ENCODE measurements at regions not wholly inside any gene's neighbourhood (a gene's known extent, or its start where the extent isn't known, plus 50 kb on each side); places are given as distances from the start of the nearest gene placed in this dataset.

- TF ChIP-seq CREB1 (IDR thresholded peaks at IDR 0.05; ENCODE audit: low read depth) (no peak), FOXM1 (IDR thresholded peaks at IDR 0.05; ENCODE audit: borderline replicate concordance, low read depth) (no peak), ZBTB7A (IDR thresholded peaks at IDR 0.05; ENCODE audit: low read depth) (no peak), EP300 (IDR thresholded peaks at IDR 0.05; ENCODE audit: borderline replicate concordance) (no peak), TEAD4 (IDR thresholded peaks at IDR 0.05) (no peak), YY1 (IDR thresholded peaks at IDR 0.05; ENCODE audit: low read depth) (no peak), TCF12 (IDR thresholded peaks at IDR 0.05; ENCODE audit: low read depth) (no peak), EGR1 (IDR thresholded peaks at IDR 0.05) (no peak), RAD21 (IDR thresholded peaks at IDR 0.05; ENCODE audit: low read depth) (no peak), REST (IDR thresholded peaks at IDR 0.05; ENCODE audit: low read depth) (no peak), NFIC (IDR thresholded peaks at IDR 0.05) (no peak), USF1 (IDR thresholded peaks at IDR 0.05) (no peak)
These were observed 377.3 kb upstream of the ZMIZ1 start for GRCh38 chr10:78691301-78692030.

- TF ChIP-seq RAD21 (IDR thresholded peaks at IDR 0.05; ENCODE audit: low read depth) (no peak), ZBTB7A (IDR thresholded peaks at IDR 0.05; ENCODE audit: low read depth) (no peak), TEAD4 (IDR thresholded peaks at IDR 0.05) (no peak)
These were observed 376.7 kb upstream of the ZMIZ1 start for GRCh38 chr10:78692071-78692470.

GRCh38 chr10:78695846-78696245 lies 372.9 kb upstream of the ZMIZ1 start:
- TF ChIP-seq TEAD4 (IDR thresholded peaks at IDR 0.05): no peak
- no peak for TF ChIP-seq ZBTB7A (IDR thresholded peaks at IDR 0.05; ENCODE audit: low read depth)

GRCh38 chr10:78696791-78697395 lies 371.9 kb upstream of the ZMIZ1 start:
- TF ChIP-seq USF1 (IDR thresholded peaks at IDR 0.05): no peak
- TF ChIP-seq CEBPB (IDR thresholded peaks at IDR 0.05): no peak

GRCh38 chr10:78699971-78700370 lies 368.8 kb upstream of the ZMIZ1 start:
- TF ChIP-seq CEBPB (IDR thresholded peaks at IDR 0.05) (no peak), EGR1 (IDR thresholded peaks at IDR 0.05) (no peak), REST (IDR thresholded peaks at IDR 0.05; ENCODE audit: low read depth) (no peak), TEAD4 (IDR thresholded peaks at IDR 0.05) (no peak), RAD21 (IDR thresholded peaks at IDR 0.05; ENCODE audit: low read depth) (no peak), USF1 (IDR thresholded peaks at IDR 0.05) (no peak), FOXM1 (IDR thresholded peaks at IDR 0.05; ENCODE audit: borderline replicate concordance, low read depth) (no peak), MAX (IDR thresholded peaks at IDR 0.05) (no peak), TCF12 (IDR thresholded peaks at IDR 0.05; ENCODE audit: low read depth) (no peak), NFIC (IDR thresholded peaks at IDR 0.05) (no peak), TAF1 (IDR thresholded peaks at IDR 0.05; ENCODE audit: low read depth) (no peak), ZBTB7A (IDR thresholded peaks at IDR 0.05; ENCODE audit: low read depth) (no peak), YY1 (IDR thresholded peaks at IDR 0.05; ENCODE audit: low read depth) (no peak), EP300 (IDR thresholded peaks at IDR 0.05; ENCODE audit: borderline replicate concordance) (no peak), CREB1 (IDR thresholded peaks at IDR 0.05; ENCODE audit: low read depth) (no peak)

GRCh38 chr10:78700413-78700812 lies 368.4 kb upstream of the ZMIZ1 start:
- TF ChIP-seq FOXM1 (IDR thresholded peaks at IDR 0.05; ENCODE audit: borderline replicate concordance, low read depth) (no peak), NFIC (IDR thresholded peaks at IDR 0.05) (peak; percentile 66)

Data from Ishikawa (cell line).